ENCODE measurements at regions not wholly inside any gene's neighbourhood (a gene's known extent, or its start where the extent isn't known, plus 50 kb on each side); places are given as distances from the start of the nearest gene placed in this dataset.

DNA sequence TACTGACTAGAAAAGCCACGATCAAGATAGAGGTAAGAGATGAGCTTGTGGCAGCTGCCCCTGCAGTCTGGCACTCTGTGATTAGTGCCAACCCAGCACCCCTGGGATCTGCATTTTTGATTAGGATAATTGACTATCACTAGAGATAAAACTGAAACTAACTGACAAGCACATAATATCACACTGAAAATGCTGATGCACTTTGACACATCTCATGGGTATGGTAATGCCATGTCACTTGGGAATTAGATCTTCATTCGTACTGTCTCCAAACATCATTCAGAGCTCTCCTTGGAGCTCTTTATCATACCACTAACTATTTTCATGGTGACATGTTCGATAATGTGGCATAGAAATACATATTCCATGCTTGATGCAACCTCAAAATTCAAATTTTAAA is 612.9 kb upstream of the BTBD3 start:
- no TSS peak for BruUV-seq (replicated peaks)
- H3K9me2 ChIP-seq (ENCODE audit: insufficient read depth): no peaks in the 10 kb centered on the region
- intact Hi-C loops (cut with micrococcal nuclease): no loop called here
- no peak overlapping the region for H3K27ac ChIP-seq (ENCODE audit: low read depth, low read length)
- DNase-seq (ENCODE audit: low read depth, low spot score) (no peak), ATAC-seq (no peak)
- no peaks in the 10 kb centered on the region for H3K27me3 ChIP-seq (ENCODE audit: insufficient read depth, low read length)
- RAD21 ChIA-PET (ENCODE audit: low non-redundant PET in 1 of 2, low total read pairs in 2 of 2, uncharacterized antibody in 2 of 2, unreplicated experiment in 2 of 2): no interaction called here
- H3K9ac ChIP-seq (ENCODE audit: low read length): no peak overlapping the region
- H3K36me3 ChIP-seq (ENCODE audit: control insufficient read depth in 1 of 2, insufficient read depth in 2 of 2, low read length in 2 of 2): no peaks in the 10 kb centered on the region
- H3K4me2 ChIP-seq (ENCODE audit: low read length): no peak overlapping the region
- no peak overlapping the region for H3K4me3 ChIP-seq (replicated peaks in 1 of 2; ENCODE audit: low read depth in 1 of 2, low read length in 2 of 2)
- H3K9me3 ChIP-seq (ENCODE audit: control insufficient read depth in 1 of 2, insufficient read depth in 1 of 2, low read depth in 1 of 2, low read length in 2 of 2): no peaks in the 10 kb centered on the region
- H4K20me1 ChIP-seq (ENCODE audit: insufficient read depth): no peaks in the 10 kb centered on the region
- H2AFZ ChIP-seq (ENCODE audit: low read depth, low read length, poor library complexity, severe bottlenecking): no peak overlapping the region
- CTCF ChIA-PET: no interaction called here
- no peaks in the 10 kb centered on the region for H3K79me2 ChIP-seq (ENCODE audit: insufficient read depth, low read length)
- H3K4me1 ChIP-seq (ENCODE audit: control insufficient read depth in 1 of 2, insufficient read depth in 2 of 2, low read length in 2 of 2): no peaks in the 10 kb centered on the region
- no peak for TF ChIP-seq CEBPB (IDR thresholded peaks at IDR 0.05; ENCODE audit: low read depth)
- TF ChIP-seq, protein P1, sequence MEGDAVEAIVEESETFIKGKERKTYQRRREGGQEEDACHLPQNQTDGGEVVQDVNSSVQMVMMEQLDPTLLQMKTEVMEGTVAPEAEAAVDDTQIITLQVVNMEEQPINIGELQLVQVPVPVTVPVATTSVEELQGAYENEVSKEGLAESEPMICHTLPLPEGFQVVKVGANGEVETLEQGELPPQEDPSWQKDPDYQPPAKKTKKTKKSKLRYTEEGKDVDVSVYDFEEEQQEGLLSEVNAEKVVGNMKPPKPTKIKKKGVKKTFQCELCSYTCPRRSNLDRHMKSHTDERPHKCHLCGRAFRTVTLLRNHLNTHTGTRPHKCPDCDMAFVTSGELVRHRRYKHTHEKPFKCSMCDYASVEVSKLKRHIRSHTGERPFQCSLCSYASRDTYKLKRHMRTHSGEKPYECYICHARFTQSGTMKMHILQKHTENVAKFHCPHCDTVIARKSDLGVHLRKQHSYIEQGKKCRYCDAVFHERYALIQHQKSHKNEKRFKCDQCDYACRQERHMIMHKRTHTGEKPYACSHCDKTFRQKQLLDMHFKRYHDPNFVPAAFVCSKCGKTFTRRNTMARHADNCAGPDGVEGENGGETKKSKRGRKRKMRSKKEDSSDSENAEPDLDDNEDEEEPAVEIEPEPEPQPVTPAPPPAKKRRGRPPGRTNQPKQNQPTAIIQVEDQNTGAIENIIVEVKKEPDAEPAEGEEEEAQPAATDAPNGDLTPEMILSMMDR (IDR thresholded peaks at IDR 0.05 in 2 of 3, conservative IDR thresholded peaks at IDR 0.05 in 1 of 3; ENCODE audit: borderline replicate concordance in 1 of 3, insufficient read depth in 1 of 3, low read depth in 2 of 3, low read length in 2 of 3): no peak
- no peak for TF ChIP-seq EGR1 (IDR thresholded peaks at IDR 0.05; ENCODE audit: low read depth)
- TF ChIP-seq JUND (IDR thresholded peaks at IDR 0.05): no peak
- no peak for TF ChIP-seq POLR2A (IDR thresholded peaks at IDR 0.05; ENCODE audit: borderline replicate concordance, extremely low read depth, insufficient read depth, insufficient read length)
- no peak for TF ChIP-seq POLR2AphosphoS5 (IDR thresholded peaks at IDR 0.05; ENCODE audit: low read depth, low read length)
- TF ChIP-seq, protein P2, sequence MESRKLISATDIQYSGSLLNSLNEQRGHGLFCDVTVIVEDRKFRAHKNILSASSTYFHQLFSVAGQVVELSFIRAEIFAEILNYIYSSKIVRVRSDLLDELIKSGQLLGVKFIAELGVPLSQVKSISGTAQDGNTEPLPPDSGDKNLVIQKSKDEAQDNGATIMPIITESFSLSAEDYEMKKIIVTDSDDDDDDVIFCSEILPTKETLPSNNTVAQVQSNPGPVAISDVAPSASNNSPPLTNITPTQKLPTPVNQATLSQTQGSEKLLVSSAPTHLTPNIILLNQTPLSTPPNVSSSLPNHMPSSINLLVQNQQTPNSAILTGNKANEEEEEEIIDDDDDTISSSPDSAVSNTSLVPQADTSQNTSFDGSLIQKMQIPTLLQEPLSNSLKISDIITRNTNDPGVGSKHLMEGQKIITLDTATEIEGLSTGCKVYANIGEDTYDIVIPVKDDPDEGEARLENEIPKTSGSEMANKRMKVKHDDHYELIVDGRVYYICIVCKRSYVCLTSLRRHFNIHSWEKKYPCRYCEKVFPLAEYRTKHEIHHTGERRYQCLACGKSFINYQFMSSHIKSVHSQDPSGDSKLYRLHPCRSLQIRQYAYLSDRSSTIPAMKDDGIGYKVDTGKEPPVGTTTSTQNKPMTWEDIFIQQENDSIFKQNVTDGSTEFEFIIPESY (IDR thresholded peaks at IDR 0.05; ENCODE audit: extremely low read depth, insufficient replicate concordance, low read length): no peak
- TF ChIP-seq EZH2 (IDR thresholded peaks at IDR 0.05): no peak
- no peak for TF ChIP-seq SP1 (IDR thresholded peaks at IDR 0.05; ENCODE audit: low read depth)
- TF ChIP-seq TCF7L2 (IDR thresholded peaks at IDR 0.05; ENCODE audit: borderline replicate concordance, extremely low read depth, insufficient read depth, insufficient read length): no peak
- no peak for TF ChIP-seq RAD21 (IDR thresholded peaks at IDR 0.05; ENCODE audit: low read depth)
- TF ChIP-seq FOSL1 (IDR thresholded peaks at IDR 0.05; ENCODE audit: low read depth): no peak
- POLR2A ChIA-PET: no interaction called here
